HG03354 (cell line): ENCODE measurements at regions not wholly inside any gene's neighbourhood (a gene's known extent, or its start where the extent isn't known, plus 50 kb on each side); places are given as distances from the start of the nearest gene placed in this dataset.
"Not testable (repeated sequence)": the region's sequence is repeated elsewhere in the genome, so short reads cannot be mapped to it uniquely, and the experiment has no call there.

ENCODE experiments used
- ATAC-seq: cut with Tn5 transposase; IDR thresholded peaks from one replicate; pipeline ENCODE4 v1.9.1; 2021; ENCODE audit warnings: mild to moderate bottlenecking; ENCODE audit not compliant: unreplicated experiment, poor library complexity, severe bottlenecking

DNA sequence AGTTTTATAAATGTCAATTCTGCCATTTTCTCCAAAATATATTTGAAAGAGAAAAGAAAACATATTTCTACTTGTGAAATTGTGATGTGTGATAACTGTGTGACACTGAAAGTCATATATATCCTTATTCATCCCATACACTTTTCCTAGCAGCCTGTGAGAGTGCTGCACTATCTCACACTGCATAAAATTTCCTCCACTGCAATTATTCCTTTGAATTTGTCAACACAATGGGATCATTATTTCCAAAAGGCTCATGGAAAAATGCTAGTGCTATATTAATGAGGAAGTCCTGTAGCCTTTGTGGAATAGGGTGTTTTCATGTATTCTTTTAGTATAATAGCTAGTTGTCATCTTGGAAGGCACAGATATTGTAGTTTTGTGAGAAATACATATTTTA, 504.1 kb downstream of the RPL10L start:
- no peak for ATAC-seq

DNA sequence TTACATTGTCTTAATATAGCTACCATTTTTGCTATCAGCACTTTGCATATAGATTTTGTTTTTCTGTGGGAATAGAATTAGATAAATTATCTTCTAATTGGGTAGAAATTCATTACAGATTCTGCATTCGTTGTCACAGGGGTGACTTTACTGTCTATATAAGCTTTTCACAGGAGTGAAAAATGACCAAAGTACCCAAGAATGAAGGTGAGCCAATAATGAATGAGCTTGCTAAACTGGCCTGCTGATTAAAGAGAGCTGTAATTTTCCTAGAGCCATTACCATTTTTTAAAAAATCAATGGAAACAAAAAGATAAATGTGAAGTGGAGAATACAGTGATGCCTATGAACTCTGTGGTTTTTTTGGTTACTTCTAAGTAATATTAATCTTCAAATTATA, 504.6 kb downstream of the RPL10L start:
- no peak for ATAC-seq

DNA sequence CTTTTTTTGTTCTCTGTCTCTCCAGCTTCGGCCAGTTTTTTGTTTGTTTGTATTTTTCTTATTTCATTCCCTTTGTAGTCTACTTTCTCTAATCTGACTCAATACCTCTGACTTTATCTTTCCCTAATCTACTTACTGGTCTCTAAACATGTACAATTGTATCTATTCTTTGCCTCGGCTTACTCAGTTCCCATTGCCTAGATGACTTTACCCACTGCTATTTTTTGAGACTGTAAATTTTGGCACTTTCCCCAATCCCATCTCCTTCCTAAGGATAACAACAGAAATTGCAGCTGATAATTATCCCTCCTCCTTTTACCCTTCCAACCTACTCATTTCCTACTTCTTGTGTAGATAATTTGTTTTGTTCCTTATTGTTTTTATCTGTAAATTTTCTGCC, 511.1 kb downstream of the RPL10L start:
- no peak for ATAC-seq

DNA sequence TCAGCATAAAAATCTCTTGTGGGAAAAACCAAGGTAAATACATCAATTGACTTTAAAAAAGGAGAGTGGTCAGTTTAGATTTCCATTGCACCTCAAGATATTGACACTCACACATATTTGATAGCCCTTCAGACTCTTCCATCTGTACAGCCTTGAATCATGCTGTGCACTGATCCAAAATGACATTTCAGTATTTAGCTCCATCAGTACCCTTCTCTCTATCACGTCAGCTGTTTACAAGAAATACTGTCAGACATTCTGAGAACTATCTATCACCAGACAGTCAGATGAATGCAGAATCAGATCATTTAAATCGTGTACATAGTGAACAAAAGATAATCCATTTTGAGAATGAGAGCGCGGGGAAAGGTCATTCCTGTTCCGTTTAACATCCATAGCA, 511.9 kb downstream of the RPL10L start:
- ATAC-seq: no peak

DNA sequence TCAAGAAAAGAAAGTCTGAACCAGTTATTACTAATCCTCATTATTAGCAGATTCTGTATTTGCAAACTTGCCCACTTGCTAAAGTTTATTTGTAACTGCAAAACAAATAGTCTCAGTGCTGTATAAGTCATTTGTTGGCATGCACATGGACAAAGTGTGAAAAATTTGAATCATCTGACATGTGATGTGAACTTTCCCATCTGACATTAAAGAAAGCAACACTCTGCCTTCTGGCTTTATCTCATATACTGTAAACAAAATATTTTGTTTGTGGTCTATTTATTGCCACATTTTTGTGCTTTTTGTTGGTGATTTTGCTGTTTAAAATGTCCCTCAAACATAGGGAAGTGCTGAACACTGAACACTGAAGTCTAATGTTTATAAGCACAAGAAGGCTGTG, 513.8 kb downstream of the RPL10L start:
- no peak for ATAC-seq

DNA sequence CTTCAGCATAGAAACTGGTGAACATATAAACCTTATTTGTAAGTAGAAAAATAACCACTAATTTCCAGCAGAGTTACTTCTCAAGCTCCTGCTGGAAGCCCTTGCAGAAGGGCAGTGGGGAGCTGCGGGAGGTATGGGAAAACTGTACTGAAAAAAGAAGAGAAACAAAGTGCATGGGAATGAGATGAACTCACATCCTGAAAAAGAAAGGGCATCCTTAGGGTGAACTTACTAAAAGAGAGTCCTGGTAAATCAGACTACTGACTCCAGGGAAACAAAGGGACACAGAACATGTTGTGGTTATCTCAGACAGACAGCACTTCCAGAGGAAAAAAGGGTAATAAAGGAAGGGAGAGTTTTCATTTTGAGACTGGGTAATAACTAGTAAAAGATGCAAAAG, 515.1 kb downstream of the RPL10L start:
- no peak for ATAC-seq

DNA sequence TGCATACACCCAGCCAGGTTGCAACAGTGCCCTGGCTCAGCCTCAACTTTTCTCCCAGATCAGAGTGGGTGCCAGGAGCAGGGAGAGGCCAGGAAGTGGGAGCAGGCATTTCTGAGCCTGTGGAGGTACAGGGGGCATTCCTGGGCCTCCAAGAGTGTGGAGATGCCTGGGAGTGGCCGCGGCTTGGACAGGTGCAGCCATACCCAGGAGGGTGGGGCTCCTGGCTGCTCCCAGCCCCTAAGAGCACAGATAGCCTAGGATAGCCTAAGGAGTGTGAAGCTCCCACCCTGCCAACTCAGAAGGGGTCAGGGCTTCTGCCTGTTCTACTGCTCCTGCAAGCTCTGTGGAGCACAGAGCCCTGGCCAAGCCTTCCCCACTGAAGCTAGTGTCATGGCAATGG, 543.4 kb downstream of the RPL10L start:
- ATAC-seq: no peak

DNA sequence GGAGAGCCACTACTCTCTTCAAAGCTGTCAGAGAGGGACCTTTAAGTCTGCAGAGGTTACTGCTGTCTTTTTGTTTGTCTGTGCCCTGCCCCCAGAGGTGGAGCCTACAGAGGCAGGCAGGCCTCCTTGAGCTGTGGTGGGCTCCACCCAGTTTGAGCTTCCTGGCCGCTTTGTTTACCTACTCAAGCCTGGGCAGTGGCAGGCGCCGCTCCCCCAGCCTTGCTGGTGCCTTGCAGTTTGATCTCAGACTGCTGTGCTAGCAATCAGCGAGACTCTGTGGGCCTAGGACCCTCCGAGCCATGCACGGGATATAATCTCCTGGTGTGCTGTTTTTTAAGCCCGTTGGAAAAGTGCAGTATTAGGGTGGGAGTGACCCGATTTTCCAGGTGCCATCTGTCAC, 550.7 kb downstream of the RPL10L start:
- ATAC-seq: not testable (repeated sequence)

DNA sequence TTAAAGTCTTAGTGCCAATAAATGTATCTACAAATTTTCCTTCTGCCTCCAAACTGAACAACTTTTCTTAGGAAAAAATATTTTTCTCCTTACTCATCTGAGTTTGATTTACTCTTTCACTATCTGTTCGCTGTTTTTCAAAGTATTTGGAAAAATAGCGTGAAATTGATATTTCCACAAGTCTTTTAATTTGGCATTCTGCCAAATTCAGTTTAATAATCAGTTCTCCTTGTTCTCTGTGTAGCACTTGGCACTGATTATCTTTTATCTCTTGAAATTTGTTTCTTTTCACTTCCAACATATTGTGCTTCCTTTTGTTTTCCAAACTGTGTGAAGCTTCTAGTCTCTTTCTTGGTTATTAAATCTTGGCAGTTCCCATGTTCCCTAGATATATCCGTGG, 559.8 kb downstream of the RPL10L start:
- no peak for ATAC-seq

DNA sequence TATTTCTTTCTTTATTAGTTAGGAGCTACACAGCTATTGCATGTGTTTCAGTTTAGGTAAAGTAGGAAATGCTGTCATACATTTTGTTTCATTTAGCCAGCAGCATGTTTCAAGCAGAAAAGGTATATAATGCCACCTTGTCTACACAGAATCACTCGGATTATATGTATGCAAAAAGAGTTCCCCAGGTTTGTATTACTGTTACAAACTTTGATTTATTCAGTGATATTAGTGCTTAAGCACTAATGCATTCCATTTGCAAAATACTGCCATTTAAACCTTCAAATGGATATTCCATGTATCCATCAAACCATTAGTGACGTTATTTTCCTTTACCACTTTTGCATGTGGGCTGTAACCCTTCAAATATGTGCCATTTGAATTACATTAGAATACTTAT, 564.0 kb downstream of the RPL10L start:
- ATAC-seq: no peak

DNA sequence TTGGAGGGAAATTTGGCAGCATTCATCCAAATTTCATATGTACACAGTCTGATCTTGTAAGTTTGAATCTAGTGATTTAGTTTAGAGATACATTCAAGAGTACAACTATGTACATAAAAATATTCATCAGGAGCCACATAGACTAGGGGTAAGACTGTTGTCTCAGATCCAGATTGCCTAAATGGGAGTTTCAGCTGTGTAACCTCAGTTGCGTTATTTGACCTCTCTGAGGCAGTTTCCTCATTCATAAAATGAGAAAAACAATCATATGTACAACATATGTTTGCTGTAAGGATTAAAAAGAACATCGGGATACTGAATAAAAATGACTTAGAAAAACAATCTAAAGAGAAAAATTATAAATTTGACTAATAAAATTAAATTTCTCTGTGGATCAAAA, 577.5 kb downstream of the RPL10L start:
- ATAC-seq: no peak

DNA sequence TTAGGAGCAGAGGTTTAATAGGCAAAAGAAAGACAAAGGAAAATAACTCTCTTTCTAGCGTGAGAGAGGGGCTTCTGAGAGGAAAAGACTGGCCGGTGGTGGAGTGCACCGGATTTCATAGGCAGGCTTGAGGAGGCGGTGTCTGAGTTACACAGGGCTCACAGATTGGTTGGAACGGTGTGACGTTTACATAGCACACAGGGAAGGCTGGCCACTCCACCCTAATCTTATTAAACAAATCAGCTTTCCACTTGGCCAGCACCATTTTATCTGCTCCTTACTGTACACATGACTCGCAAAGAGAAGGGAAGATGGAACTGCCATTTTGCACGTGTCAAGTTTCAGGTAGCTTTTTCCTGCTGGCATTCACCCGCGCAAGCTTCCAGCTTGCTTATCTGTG, 587.7 kb downstream of the RPL10L start:
- ATAC-seq: no peak

DNA sequence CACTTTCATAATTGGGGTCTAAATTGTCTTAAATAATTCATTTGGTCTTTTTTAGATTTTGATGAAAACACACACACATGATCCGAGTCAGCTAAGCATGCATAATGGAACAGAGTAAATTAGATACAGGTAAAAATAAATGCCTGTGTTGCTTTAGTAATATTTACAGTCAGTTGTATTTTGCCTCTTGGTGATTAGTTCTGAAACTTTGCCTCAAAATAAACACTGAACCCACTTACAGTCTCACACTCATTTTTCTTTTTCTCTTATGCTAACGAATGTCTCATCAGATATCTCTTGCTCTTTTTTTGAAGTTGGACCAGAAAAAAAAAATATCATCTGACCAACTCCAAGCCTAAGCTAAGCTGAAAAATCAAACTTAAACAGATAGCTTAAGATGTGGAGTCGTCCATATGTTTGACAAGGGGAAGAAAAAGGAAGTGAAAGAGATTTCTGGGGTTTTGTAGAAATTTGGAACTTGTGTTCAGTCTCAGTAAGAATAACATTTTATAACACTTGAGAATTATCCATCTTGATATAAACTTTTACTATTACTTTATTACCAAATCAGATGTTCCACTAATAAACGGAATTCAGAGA, 592.5 kb downstream of the RPL10L start:
- ATAC-seq: no peak

DNA sequence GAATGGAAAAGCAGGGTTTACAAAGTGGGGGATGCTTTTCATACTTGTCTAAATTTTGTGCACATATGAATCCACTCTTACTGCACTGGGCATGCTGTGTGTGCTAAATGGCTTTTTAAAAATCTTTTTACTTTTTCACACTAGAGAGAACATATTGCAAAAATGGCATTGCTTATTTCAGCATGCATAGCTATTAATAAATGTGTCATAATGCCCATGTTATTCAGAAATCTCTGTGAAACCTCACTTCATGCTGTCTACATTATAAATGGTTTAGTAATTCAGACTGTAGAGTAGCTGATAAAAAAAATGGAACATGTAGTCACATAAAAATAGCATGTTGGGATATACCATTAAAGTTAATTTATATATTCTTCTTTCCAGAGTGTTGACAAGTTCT, 593.8 kb downstream of the RPL10L start:
- ATAC-seq: no peak

DNA sequence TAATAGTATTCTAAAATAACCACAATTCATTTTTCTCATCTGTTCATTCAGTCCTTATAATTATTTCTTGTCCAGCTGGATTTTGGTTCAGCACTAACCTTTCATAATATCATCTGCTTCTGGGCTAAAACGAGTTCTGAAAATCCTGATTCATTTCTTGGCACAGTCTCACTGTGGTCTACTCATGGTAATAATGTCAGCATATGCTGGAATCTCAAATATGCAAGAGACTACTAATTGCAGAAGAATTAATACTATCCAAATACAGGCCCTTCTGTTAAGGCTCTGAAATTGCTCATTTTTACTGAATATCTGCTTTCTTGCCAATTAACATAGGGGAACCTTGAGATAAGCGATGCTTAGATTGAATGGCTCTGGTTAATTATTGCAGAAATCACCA, 597.1 kb downstream of the RPL10L start:
- ATAC-seq: no peak

DNA sequence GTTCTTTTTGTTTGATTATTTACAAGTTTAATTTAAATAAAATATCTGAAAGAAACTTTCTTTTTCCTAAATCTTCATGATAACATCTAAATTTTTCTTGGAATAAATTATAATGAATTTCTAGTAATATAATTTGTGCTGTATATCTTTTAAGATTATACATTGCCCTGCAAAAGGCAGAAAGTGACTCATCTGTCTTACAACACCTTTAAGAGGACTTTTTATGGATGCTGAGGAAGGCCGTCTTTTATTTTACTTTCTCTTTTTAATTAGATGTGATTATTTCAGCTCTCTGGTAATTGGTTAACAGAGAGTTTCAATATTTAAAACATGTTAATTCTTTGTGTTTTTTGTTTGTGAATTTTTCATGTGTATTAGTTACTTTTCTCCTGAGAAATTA, 598.4 kb downstream of the RPL10L start:
- ATAC-seq: no peak

DNA sequence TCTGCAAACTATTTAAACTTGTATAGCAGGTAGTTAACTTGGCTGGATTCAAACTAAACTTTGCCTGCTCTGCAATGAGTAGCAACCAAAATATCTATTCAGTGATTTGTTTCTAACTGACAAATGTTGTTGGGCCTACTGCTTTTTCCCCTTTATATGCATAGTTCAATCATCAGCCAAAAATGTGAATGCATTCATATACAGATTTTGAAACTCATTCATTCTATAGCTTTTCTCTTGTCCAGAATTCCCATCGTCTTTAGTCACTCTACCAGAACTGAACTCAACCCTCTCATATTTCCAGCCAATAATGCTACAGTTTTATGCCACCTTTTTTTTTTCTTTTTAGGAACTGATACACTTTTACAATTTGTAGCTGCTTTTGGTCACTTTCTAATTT, 599.8 kb downstream of the RPL10L start:
- ATAC-seq: no peak

DNA sequence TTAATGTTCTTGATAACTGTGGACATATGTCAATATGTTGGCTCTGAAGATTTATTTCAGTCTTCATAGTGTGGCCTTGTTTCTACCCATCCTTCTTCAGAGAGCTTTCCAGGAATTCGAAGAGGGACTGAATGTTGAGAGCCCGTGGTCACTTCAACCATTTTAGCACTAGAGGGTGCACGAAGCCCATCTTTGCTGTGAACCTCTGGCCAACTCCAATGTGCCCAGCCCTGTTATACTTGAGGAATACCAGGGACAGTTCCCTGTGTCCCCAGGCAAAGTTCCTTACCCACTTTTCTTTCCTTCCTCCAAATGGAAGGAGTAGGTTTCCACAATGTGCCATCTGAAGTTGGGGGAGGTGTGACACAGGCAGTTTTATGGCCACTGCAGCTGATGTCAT, 603.5 kb downstream of the RPL10L start:
- ATAC-seq: no peak

DNA sequence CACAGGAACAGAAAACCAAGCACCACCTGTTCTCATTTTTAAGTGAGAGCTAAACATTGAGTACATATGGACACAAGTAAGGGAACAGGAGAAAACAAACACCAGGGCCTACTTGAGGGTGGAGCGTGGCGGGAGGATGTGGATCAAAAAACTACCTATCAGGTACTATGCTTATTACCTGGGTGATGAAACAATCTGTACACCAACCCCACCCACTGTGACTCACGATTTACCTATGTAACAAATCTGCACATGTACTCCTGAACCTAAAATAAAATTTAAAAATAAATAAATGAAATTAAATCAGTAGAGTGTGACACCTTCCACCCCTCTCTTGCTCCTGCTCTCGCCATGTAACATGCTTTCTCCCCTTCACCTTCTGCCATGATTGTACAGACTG, 615.5 kb downstream of the RPL10L start:
- no peak for ATAC-seq

DNA sequence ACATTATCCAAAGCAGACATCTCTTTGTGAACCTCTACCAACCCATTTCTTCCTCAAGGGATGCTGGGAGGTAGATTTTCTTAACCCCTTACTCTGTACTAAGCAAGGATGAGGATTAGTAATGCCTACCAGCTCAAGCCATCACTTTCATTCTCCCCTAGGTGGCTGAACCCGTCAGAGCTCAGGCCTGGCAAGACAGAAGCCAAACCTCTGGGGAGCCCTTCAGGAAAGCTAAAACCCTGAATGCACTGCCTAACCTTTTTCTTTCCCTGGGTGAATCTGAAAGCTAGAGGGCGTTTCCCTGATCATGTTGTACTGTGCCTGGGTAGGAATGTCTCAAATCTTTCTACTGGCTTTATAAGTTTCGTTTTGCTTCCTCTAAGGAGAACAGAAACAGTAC, 617.3 kb downstream of the RPL10L start:
- no peak for ATAC-seq

DNA sequence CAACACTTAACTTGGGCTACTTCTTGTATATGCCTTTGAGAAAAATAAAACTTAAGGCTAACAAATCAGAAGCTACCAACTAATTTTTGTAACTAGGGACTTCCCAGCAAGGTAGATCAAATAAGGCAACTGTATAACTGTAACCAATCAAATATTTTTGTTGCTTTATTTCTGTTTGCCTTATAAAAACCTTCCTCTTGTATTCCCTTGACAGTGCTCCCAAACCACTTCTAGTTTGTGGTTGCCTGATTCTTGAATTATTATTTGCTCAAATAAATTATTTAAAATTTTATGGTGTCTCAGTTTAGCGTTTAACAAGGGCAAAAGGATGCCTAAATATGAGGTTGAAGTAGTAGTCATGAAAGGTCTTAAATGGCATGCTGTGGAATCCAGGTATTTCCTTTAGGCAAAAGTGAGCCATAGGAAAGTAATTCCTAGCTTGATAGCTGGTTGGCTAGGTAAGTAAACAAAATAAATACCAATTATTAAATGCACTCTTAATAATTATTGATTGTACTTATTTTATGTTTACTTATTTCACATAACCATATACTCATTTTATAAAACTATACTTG, 632.6 kb downstream of the RPL10L start:
- ATAC-seq: no peak

DNA sequence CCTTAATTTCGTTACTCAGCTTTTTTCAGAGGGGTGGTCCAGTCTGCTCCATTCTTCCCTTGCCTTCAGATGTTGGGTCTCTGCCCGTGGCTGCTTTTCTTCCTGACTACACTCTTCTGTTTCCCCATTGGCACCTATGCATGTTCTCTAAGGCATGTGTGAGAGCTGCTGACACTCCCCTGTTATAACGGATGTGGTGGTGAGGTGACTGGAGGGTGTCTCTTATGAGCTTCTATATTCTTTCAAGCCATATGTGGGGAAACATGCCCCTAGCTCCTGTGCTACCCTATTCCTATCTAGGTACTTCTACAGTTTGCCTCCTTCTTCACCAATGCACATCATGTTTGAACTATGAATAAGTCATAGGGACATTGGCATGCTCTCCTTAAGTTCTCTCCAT, 643.2 kb downstream of the RPL10L start:
- no peak for ATAC-seq
